SK-N-MC (cell line): ENCODE measurements at regions not wholly inside any gene's neighbourhood (a gene's known extent, or its start where the extent isn't known, plus 50 kb on each side); places are given as distances from the start of the nearest gene placed in this dataset.

Source experiments
- EZH2 ChIP-seq: fragments of 200-600 bp; sonication (generic); IDR thresholded peaks from one replicate; pipeline ENCODE4 v1.6.1; 2017; ENCODE audit warnings: antibody characterized with exemption
- FOXP2 ChIP-seq: optimal IDR thresholded peaks from 2 replicates; pipeline ENCODE3; 2011; ENCODE audit warnings: mild to moderate bottlenecking, moderate library complexity; ENCODE audit not compliant: insufficient read depth; ENCODE audit errors: extremely low read length, control extremely low read depth
- POLR2AphosphoS5 ChIP-seq: IDR thresholded peaks from 2 replicates; pipeline ENCODE4 v1.6.1; 2012; ENCODE audit warnings: mild to moderate bottlenecking, low read depth, low read length, borderline replicate concordance

- TF ChIP-seq POLR2AphosphoS5 (no peak), EZH2 (no peak), FOXP2 (no peak)
Measured at GRCh38 chr10:36118314-36118713, 476.2 kb upstream of the FZD8 start.
